AML-193 (cell line): ENCODE measurements at regions not wholly inside any gene's neighbourhood (a gene's known extent, or its start where the extent isn't known, plus 50 kb on each side); places are given as distances from the start of the nearest gene placed in this dataset.
"Not testable (repeated sequence)": the region's sequence is repeated elsewhere in the genome, so short reads cannot be mapped to it uniquely, and the experiment has no call there.

ENCODE experiments used
- DNase-seq, 2 experiments: peaks; one replicate each; lab custom pipeline; 2025; lab: John Stamatoyannopoulos, UW

- DNase-seq, result peak; percentile 41 to 54
Measured at GRCh38 chr4:133320576-133321170, 171.6 kb downstream of the PCDH10 start.

GRCh38 chr4:133316909-133317308 is 167.8 kb downstream of the PCDH10 start:
- no peak for DNase-seq

- no peak for DNase-seq
Measured at GRCh38 chr4:133314991-133315390, 165.9 kb downstream of the PCDH10 start.

GRCh38 chr4:133287396-133287795 is 138.3 kb downstream of the PCDH10 start:
- no peak for DNase-seq

GRCh38 chr4:133278591-133278990 is 129.5 kb downstream of the PCDH10 start:
- DNase-seq, result no peak

GRCh38 chr4:133277940-133278339 is 128.8 kb downstream of the PCDH10 start:
- not testable (repeated sequence) for DNase-seq

GRCh38 chr4:133275246-133275645 is 126.2 kb downstream of the PCDH10 start:
- DNase-seq, result no peak

GRCh38 chr4:133273401-133273800 is 124.3 kb downstream of the PCDH10 start:
- no peak for DNase-seq

- DNase-seq, result no peak
Measured at GRCh38 chr4:133270021-133270570, 121.0 kb downstream of the PCDH10 start.

GRCh38 chr4:133268205-133268604 is 119.1 kb downstream of the PCDH10 start:
- no peak for DNase-seq

GRCh38 chr4:133267506-133267905 is 118.4 kb downstream of the PCDH10 start:
- not testable (repeated sequence) for DNase-seq

GRCh38 chr4:133266966-133267365 is 117.9 kb downstream of the PCDH10 start:
- DNase-seq, result not testable (repeated sequence)

- DNase-seq, result not testable (repeated sequence)
Measured at GRCh38 chr4:133264251-133264650, 115.2 kb downstream of the PCDH10 start.

GRCh38 chr4:133263104-133263503 is 114.0 kb downstream of the PCDH10 start:
- DNase-seq, result no peak

GRCh38 chr4:133247861-133248260 is 98.8 kb downstream of the PCDH10 start:
- no peak for DNase-seq

- DNase-seq, result no peak
Measured at GRCh38 chr4:133245226-133245625, 96.1 kb downstream of the PCDH10 start.
